ENCODE measurements at regions not wholly inside any gene's neighbourhood (a gene's known extent, or its start where the extent isn't known, plus 50 kb on each side); places are given as distances from the start of the nearest gene placed in this dataset.
A peak's percentile ranks its signal among the peaks of the same experiment; 100 is the strongest.
"Not testable (repeated sequence)": the region's sequence is repeated elsewhere in the genome, so short reads cannot be mapped to it uniquely, and the experiment has no call there.

GRCh38 chr19:28444362-28444761 is 768.6 kb downstream of the UQCRFS1 start:
- DNase-seq (ENCODE audit: low spot score), result no peak

- DNase-seq (ENCODE audit: low spot score), result no peak
Measured at GRCh38 chr19:28443361-28443760, 769.6 kb downstream of the UQCRFS1 start.

- no peak for DNase-seq (ENCODE audit: low spot score)
Measured at GRCh38 chr19:28437390-28438346, 775.3 kb downstream of the UQCRFS1 start.

DNA sequence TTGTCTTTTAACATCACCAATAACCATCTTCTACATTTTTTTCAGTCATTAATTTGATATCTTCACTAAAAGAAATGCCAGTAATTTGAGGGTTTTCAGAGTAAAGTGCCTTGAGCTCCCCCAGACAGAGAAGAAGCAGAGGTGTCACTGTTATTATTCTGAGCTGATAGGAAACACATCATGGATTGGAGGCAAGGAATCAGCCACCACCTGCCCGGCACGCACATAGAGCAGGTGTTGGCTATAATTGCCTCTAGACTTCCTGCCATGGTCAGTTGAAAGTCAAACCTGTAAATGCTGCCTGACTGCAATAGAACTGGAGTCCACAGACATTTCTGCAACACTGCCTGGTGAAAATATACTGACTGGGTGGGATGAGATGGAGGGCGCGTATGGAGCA is 776.6 kb downstream of the UQCRFS1 start:
- no peak for DNase-seq (ENCODE audit: low spot score)

DNA sequence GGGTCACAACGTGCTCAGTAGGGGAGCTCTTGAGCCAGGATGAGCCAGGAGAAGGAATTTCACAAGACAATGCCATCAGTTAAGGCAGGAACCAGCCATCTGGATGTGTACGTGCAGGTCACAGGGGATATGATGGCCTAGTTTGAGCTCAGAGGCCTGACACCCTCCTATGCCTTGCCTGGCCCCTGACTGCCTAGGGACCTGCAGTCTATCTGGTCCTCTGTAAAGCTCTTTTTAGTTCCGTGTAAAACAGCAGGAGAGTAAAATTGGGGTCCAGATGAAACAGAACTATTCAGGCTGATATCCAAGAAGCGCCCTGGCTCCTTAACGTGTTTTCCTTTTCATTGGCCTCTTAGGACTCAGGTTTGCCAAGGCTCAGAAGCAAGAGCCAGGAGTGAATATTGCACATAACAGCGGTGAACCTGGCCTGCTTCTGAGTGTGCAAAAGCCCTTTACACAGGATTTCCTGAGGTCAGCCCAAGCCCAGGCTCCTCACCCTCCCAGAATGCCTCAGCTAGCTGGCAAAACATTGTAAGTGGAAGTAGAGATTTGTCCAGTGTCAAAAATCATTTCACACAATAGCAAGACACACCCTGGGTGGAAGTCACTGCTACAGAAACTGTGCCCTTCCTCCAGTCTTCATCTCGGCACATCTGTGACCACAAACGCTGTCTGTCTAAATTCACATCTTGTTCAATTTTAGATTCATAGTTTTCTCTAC is 777.2 kb downstream of the UQCRFS1 start:
- no peak for DNase-seq (ENCODE audit: low spot score)

- DNase-seq (ENCODE audit: low spot score), result not testable (repeated sequence)
Measured at GRCh38 chr19:28434794-28435193, 778.2 kb downstream of the UQCRFS1 start.

- DNase-seq (ENCODE audit: low spot score), result not testable (repeated sequence)
Measured at GRCh38 chr19:28434365-28434764, 778.6 kb downstream of the UQCRFS1 start.

GRCh38 chr19:28433166-28433565 is 779.8 kb downstream of the UQCRFS1 start:
- not testable (repeated sequence) for DNase-seq (ENCODE audit: low spot score)

GRCh38 chr19:28430214-28430613 is 782.7 kb downstream of the UQCRFS1 start:
- no peak for DNase-seq (ENCODE audit: low spot score)

GRCh38 chr19:28429356-28429755 is 783.6 kb downstream of the UQCRFS1 start:
- DNase-seq (ENCODE audit: low spot score), result no peak

DNA sequence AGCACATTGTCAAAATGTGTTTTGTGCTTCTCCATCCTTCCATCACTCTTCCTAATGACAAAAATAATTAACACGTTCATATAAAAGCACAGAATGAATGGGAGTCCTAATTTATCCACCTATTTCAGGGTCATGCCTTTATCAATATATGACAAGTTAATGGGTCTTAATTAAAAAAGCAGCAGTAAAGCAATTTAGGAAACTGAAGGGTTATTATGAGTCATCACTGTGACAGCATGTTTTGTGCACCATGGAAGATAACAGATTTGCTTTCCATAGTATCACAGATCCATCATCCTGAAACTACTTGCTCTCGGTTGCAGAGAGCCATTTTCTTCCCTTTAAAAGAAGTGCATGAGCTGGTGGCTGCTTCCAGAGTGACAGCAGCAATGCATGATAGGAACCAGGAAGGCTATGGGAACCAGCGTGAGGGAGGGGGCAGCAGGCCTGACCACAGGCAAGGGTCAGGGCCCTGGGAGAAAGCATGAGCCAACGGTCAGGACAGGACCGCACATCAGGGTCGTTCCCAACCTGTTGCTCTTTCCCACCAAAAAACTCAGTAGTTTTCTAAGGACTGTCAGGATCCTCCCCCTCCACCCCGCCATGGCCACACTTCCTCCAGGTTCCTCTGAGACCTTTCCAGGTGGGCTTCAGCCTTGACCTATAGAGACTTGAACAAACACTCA is 784.1 kb downstream of the UQCRFS1 start:
- DNase-seq (ENCODE audit: low spot score), result peak; percentile 56

DNA sequence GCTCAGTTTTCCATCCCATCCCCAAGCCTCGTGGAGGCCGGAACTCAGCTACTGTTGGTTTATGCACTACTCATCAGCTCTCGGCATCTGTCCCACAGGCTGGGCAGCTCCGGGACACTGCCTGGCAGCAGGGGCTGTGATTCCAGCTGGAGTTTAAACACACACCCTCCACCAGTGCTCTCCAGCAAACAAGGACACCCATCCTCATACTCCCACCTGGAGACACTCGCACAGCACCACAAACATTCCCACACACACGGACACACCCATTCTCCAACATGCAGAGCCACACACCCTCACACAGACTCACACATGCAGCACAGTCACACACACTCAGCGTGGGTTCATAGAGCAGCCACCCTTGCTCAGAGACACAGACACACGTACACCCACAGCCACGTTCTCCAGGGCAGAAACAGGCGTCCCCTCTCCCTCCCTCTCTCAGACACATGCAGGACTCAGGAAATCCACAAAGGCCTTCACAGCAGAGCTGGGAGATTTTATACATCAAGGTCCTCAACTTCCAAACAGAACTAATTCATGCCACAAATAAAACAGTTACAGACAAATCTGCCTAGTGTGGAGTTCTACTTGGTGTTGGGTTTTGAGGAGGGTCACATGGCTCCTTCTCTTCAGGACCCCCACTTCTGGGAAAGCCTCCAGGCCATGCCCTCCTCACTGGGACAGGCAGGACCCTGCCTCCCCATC is 785.4 kb downstream of the UQCRFS1 start:
- DNase-seq (ENCODE audit: low spot score), result peak; percentile 6

- DNase-seq (ENCODE audit: low spot score), result no peak
Measured at GRCh38 chr19:28426730-28427225, 786.2 kb downstream of the UQCRFS1 start.

DNA sequence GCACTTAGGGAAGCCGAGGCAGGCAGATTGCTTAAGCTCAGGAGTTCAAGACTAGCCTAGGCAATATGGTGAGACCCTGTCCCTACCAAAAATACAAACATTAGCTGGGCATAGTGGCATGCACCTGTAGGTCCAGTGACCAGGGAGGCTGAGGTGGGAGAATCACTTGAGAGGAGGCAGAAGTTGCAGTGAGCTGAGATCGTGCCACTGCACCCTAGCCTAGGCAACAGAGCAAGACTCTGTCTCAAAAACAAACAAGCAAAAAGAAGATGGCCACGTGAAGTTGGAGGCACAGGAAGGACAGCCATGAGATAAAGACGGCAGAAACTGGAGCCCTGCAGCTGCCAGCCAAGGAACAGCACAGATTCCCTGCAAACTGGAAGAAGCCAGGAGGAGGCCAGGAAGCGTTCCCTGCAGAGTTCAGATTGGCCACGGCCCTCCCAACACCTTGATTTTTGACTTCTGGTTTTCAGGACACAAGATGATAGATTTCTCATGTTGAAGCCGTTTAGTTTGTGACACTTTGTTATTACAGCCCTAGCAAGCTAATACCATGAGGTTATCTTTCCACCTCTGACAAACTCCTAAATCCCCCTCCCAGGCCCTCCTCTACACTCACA is 786.7 kb downstream of the UQCRFS1 start:
- DNase-seq (ENCODE audit: low spot score), result no peak

- no peak for DNase-seq (ENCODE audit: low spot score)
Measured at GRCh38 chr19:28425046-28425931, 787.7 kb downstream of the UQCRFS1 start.

GRCh38 chr19:28424662-28425045 is 788.3 kb downstream of the UQCRFS1 start:
- no peak for DNase-seq (ENCODE audit: low spot score)

GRCh38 chr19:28424077-28424476 is 788.9 kb downstream of the UQCRFS1 start:
- DNase-seq (ENCODE audit: low spot score), result no peak

DNA sequence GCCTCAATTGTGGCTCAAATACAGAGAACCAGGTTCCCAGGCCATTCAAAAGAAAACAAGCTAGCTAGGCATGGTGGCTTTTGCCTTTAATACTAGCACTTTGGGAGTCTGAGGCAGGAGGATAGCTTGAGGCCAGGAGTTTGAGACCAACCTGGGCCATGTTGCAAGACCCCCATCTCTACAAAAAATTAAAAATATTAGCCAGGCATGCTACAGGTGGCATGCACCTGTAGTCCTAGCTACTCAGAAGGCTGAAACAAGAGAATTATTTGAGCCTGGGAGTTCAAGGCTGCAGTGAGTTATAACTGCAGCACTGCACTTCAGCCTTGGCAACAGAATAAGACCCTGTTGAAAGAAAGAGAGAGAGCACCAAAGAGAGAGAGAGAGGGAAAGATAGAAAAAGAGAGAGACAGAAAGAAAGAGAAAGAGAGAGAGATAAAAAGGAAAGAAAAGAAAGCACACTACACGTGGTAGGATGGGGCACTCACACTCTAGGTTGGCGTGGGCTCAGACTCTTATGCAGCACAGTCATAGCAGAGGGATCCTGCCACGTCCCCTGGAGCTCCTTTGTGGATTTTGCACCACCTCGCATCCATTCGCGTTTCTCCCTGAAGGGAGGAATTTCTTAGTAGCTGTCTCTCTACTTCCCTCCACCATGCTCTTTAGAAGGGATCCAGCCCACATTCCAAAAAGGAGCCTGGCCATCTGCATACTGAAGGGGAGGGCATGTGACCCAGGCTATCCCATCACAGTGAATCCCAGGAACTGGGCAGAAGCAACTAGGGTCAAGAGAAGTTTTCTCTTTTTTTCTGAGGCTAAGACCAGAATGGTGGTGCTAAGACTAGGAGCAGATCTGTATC is 789.9 kb downstream of the UQCRFS1 start:
- DNase-seq (ENCODE audit: low spot score), result no peak

- no peak for DNase-seq (ENCODE audit: low spot score)
Measured at GRCh38 chr19:28422046-28422445, 790.9 kb downstream of the UQCRFS1 start.

All from putamen (tissue), 1 donor.